Left kidney (tissue), 1 donor: ENCODE measurements at regions not wholly inside any gene's neighbourhood (a gene's known extent, or its start where the extent isn't known, plus 50 kb on each side); places are given as distances from the start of the nearest gene placed in this dataset.
"Not testable (repeated sequence)": the region's sequence is repeated elsewhere in the genome, so short reads cannot be mapped to it uniquely, and the experiment has no call there.

ENCODE experiments used
- DNase-seq: peaks from one replicate; pipeline ENCODE4 v3.0.0-alpha.2; 2013

- DNase-seq, result not testable (repeated sequence)
Measured at GRCh38 chr19:56980326-56980725, 139.5 kb upstream of the USP29 start.

- DNase-seq, result peak; percentile 64
Measured at GRCh38 chr19:56980906-56981305, 138.9 kb upstream of the USP29 start.

GRCh38 chr19:56981440-56981839 lies 138.3 kb upstream of the USP29 start:
- DNase-seq, result not testable (repeated sequence)

- DNase-seq, result no peak
Measured at GRCh38 chr19:56983171-56983570, 136.6 kb upstream of the USP29 start.

- no peak for DNase-seq
Measured at GRCh38 chr19:56983804-56984203, 136.0 kb upstream of the USP29 start.

- DNase-seq, result no peak
Measured at GRCh38 chr19:56986386-56986785, 133.4 kb upstream of the USP29 start.

- DNase-seq, result no peak
Measured at GRCh38 chr19:56987184-56987583, 132.6 kb upstream of the USP29 start.

- DNase-seq, result no peak
Measured at GRCh38 chr19:56988299-56988698, 131.5 kb upstream of the USP29 start.

- DNase-seq, result no peak
Measured at GRCh38 chr19:56991912-56992311, 127.9 kb upstream of the USP29 start.

- DNase-seq, result no peak
Measured at GRCh38 chr19:56993851-56994250, 125.9 kb upstream of the USP29 start.

GRCh38 chr19:56994251-56995017 lies 125.4 kb upstream of the USP29 start:
- no peak for DNase-seq

- DNase-seq, result no peak
Measured at GRCh38 chr19:56995303-56995702, 124.5 kb upstream of the USP29 start.

- DNase-seq, result no peak
Measured at GRCh38 chr19:57002195-57002601, 117.6 kb upstream of the USP29 start.

- DNase-seq, result no peak
Measured at GRCh38 chr19:57002710-57003109, 117.1 kb upstream of the USP29 start.

- DNase-seq, result no peak
Measured at GRCh38 chr19:57004418-57004817, 115.4 kb upstream of the USP29 start.

- no peak for DNase-seq
Measured at GRCh38 chr19:57008432-57008831, 111.4 kb upstream of the USP29 start.

- no peak for DNase-seq
Measured at GRCh38 chr19:57010541-57010940, 109.2 kb upstream of the USP29 start.

- DNase-seq, result no peak
Measured at GRCh38 chr19:57016076-57016475, 103.7 kb upstream of the USP29 start.

GRCh38 chr19:57016491-57016890 lies 103.3 kb upstream of the USP29 start:
- no peak for DNase-seq

- DNase-seq, result no peak
Measured at GRCh38 chr19:57025491-57025890, 94.3 kb upstream of the USP29 start.

- no peak for DNase-seq
Measured at GRCh38 chr19:57026476-57026875, 93.3 kb upstream of the USP29 start.

- no peak for DNase-seq
Measured at GRCh38 chr19:57027360-57027759, 92.4 kb upstream of the USP29 start.

- DNase-seq, result no peak
Measured at GRCh38 chr19:57028804-57029525, 90.8 kb upstream of the USP29 start.

GRCh38 chr19:57031106-57031505 lies 88.7 kb upstream of the USP29 start:
- no peak for DNase-seq
